ENCODE measurements at regions not wholly inside any gene's neighbourhood (a gene's known extent, or its start where the extent isn't known, plus 50 kb on each side); places are given as distances from the start of the nearest gene placed in this dataset.

DNA sequence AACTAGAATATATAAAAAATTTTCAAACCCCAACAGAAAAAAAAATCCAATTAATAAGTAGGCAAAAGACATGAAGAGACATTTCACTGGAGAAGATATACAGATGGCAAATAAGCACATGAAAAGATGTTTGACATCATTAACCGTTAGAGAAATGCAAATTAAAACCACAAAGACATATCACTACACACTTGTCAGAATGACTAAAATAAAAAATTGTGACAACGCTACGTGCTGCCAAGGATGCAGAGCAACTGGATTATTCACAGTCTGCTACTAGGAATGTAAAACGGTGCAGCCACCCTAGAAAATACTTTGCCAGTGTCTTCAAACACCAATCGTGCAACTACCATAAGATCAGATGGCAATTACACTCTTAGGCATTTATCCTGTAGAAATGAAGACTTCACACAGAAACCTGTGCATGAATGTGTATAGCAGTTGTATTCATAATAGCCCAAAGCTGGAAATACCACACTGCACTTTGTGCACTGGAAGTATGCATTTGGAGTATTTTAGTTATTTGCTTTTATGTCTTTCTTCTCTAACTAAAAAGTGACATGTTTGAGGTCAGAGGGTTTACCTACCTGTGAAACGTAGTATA, 75.3 kb upstream of the PALMD start:
- intact Hi-C loops (cut with DNase I; ENCODE audit: low total_unique reads) = no loop called here
- no peak for DNase-seq (ENCODE audit: low spot score in 2 of 2)
- H3K9me3 ChIP-seq = no peaks in the 10 kb centered on the region
- no peak overlapping the region for H3K4me3 ChIP-seq
- H3K36me3 ChIP-seq = no peaks in the 10 kb centered on the region
- no peak overlapping the region for H3K27ac ChIP-seq
- no peaks in the 10 kb centered on the region for H3K27me3 ChIP-seq
- no peaks in the 10 kb centered on the region for H3K4me1 ChIP-seq
- TF ChIP-seq, protein P1, sequence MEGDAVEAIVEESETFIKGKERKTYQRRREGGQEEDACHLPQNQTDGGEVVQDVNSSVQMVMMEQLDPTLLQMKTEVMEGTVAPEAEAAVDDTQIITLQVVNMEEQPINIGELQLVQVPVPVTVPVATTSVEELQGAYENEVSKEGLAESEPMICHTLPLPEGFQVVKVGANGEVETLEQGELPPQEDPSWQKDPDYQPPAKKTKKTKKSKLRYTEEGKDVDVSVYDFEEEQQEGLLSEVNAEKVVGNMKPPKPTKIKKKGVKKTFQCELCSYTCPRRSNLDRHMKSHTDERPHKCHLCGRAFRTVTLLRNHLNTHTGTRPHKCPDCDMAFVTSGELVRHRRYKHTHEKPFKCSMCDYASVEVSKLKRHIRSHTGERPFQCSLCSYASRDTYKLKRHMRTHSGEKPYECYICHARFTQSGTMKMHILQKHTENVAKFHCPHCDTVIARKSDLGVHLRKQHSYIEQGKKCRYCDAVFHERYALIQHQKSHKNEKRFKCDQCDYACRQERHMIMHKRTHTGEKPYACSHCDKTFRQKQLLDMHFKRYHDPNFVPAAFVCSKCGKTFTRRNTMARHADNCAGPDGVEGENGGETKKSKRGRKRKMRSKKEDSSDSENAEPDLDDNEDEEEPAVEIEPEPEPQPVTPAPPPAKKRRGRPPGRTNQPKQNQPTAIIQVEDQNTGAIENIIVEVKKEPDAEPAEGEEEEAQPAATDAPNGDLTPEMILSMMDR (IDR thresholded peaks at IDR 0.05) = no peak
- TF ChIP-seq POLR2AphosphoS5 (IDR thresholded peaks at IDR 0.05) (no peak), POLR2A (IDR thresholded peaks at IDR 0.05) (no peak)

DNA sequence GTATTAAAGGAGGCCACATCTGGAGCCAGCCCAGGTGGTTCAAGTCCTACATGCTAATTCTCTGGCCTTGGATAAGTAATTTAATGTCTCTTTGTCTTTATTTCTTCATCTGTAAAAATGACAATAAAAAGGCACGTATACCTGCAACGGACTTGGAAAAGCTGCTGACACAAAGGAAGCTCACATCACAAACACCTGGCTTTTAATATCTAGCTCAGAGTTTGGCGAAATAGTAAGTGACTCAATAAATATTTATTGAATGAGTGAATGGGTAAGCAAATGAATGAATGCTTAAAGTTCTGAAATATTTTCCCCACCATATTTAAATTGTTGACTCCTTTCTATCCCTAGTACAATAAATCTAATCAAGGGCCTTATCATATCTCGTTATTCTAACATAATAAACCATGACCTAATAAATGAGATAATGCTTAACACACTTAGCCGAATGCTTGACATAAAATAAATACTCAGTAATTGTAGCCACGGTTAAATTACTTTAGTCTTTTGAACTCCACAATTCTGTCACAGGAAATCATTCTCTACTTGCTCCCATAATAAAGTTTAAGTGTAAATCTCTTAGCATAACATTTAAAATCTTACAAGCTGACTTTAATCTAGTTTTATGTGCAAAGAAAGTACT, 74.7 kb upstream of the PALMD start:
- no peaks in the 10 kb centered on the region for H3K9me3 ChIP-seq
- TF ChIP-seq POLR2AphosphoS5 (IDR thresholded peaks at IDR 0.05) = no peak
- TF ChIP-seq, protein P1 (IDR thresholded peaks at IDR 0.05) = no peak
- H3K36me3 ChIP-seq = no peaks in the 10 kb centered on the region
- H3K27me3 ChIP-seq = no peaks in the 10 kb centered on the region
- intact Hi-C loops (cut with DNase I; ENCODE audit: low total_unique reads) = no loop called here
- no peak for DNase-seq (ENCODE audit: low spot score in 2 of 2)
- no peaks in the 10 kb centered on the region for H3K4me1 ChIP-seq
- H3K4me3 ChIP-seq = no peak overlapping the region
- no peak overlapping the region for H3K27ac ChIP-seq

DNA sequence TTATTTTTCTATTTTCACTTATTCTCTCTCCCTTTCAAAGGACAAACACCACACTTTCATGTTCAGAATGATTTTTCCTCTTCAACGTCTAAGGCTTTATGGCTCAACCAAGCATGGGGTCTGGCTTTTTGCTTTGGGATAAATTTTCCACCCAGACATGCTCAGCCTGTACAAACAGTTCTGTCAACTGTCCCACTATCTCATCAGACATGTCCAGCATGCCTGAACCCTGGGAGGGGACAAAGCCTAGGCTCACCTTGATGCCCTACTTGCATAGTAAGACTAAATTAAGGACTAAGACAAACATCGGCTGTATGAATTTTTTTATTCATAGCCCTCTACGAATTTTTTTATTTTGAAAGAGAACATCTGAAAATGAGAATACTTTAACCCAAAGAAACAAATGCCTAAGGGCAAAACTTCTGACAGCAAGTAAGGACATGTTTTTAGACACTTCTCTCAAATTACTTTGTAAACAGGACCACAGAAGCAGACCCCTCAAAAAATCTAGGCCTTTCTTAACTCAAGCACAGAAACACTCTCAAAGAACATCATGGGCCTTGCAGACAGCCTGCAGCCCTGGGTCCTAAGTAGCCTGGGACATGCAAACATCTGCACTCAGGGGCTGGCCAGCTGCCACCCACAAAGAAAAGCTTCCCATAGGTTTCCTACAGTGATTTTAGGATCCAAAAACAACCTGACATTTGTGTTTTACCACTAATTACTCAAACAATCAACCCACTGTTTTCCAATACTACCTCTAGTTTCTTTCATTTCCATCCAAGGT, 72.3 kb upstream of the PALMD start:
- H3K36me3 ChIP-seq = no peaks in the 10 kb centered on the region
- intact Hi-C loops (cut with DNase I; ENCODE audit: low total_unique reads) = no loop called here
- TF ChIP-seq, protein P1 (IDR thresholded peaks at IDR 0.05) = no peak
- no peak for TF ChIP-seq POLR2AphosphoS5 (IDR thresholded peaks at IDR 0.05)
- TF ChIP-seq POLR2A (IDR thresholded peaks at IDR 0.05) = no peak
- no peak for DNase-seq (ENCODE audit: low spot score in 2 of 2)
- no peaks in the 10 kb centered on the region for H3K27me3 ChIP-seq
- no peaks in the 10 kb centered on the region for H3K4me1 ChIP-seq
- H3K9me3 ChIP-seq = no peaks in the 10 kb centered on the region
- H3K27ac ChIP-seq = no peak overlapping the region
- H3K4me3 ChIP-seq = no peak overlapping the region

DNA sequence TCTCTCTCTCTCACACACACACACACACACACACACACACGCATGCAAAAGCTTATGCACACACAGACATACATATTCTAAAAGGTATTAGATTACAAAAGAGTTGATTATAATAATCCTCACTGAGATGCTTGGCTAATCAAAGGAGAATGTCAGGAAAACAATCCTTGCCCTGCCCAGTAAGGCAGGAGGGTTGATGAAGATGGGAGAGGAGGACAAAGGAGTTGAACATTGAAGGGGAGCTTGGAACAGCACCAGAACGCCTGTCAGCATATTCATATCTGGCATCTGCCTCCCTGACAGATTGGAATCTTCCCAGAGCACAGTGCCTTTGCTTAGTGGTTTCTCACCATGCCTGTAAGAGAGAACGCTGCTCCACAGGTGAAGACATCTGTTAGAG, 68.6 kb upstream of the PALMD start:
- H3K27me3 ChIP-seq = no peaks in the 10 kb centered on the region
- no peak for DNase-seq (ENCODE audit: low spot score in 2 of 2)
- H3K36me3 ChIP-seq = no peaks in the 10 kb centered on the region
- H3K27ac ChIP-seq = no peak overlapping the region
- H3K4me1 ChIP-seq = no peaks in the 10 kb centered on the region
- no peak overlapping the region for H3K4me3 ChIP-seq
- intact Hi-C loops (cut with DNase I; ENCODE audit: low total_unique reads) = no loop called here
- H3K9me3 ChIP-seq = no peaks in the 10 kb centered on the region
- TF ChIP-seq POLR2A (IDR thresholded peaks at IDR 0.05) = no peak
- TF ChIP-seq POLR2AphosphoS5 (IDR thresholded peaks at IDR 0.05) = no peak
- TF ChIP-seq, protein P1 (IDR thresholded peaks at IDR 0.05) = no peak

DNA sequence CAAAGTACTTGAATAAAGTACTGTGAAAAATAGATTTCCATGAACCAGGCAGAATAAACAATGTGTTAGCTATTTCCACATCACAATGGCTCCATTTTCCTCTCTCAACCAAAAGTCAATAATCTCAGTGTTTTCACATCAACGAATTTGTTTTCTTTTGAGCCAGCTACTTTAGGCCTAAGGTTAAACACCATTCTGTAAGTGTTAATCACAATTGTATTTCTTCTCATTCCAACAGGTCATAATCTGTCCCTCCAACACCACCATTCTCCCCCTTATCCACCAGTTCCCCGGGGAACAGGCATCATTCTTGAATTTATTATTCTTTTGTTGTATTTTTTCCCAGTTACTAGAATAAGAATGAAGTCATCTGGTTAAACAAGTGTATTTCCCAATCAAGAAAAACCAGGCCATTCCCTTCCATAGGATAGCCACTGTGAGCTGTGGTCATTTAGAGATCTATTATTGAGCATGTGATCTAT, 66.2 kb upstream of the PALMD start:
- no peak for DNase-seq (ENCODE audit: low spot score in 2 of 2)
- TF ChIP-seq POLR2A (IDR thresholded peaks at IDR 0.05) (no peak), POLR2AphosphoS5 (IDR thresholded peaks at IDR 0.05) (no peak)
- TF ChIP-seq, protein P1 (IDR thresholded peaks at IDR 0.05) = no peak
- H3K36me3 ChIP-seq = no peaks in the 10 kb centered on the region
- intact Hi-C loops (cut with DNase I; ENCODE audit: low total_unique reads) = no loop called here
- H3K27me3 ChIP-seq = no peaks in the 10 kb centered on the region
- no peaks in the 10 kb centered on the region for H3K9me3 ChIP-seq
- no peak overlapping the region for H3K4me3 ChIP-seq
- no peaks in the 10 kb centered on the region for H3K4me1 ChIP-seq
- no peak overlapping the region for H3K27ac ChIP-seq
